ENCODE measurements at regions not wholly inside any gene's neighbourhood (a gene's known extent, or its start where the extent isn't known, plus 50 kb on each side); places are given as distances from the start of the nearest gene placed in this dataset.

DNA sequence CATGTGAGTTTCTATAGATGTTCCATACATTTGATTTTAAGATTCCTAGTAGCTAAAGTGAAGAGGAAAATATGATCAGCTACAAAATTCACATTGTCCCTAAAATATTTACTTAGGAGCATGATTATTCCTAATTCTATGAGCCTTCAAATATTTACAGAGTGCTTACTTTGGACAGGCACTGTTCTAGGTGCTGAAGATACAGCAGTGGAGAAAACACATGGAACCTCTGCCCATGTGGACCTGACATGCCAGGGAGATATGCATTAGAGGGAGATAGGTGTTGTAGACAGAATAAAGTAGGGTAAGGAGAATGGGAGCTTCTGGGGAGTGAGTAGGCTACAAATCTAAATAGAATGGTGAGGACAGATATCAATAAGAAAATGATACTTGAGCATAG lies 62.6 kb upstream of the TACR1 start:
- TF ChIP-seq FOXP2 (optimal IDR thresholded peaks at IDR 0.05; ENCODE audit: borderline replicate concordance, extremely low read depth, extremely low read length, insufficient read depth): no peak
- no peak for TF ChIP-seq TAF1 (IDR thresholded peaks at IDR 0.05; ENCODE audit: borderline replicate concordance, insufficient read depth, low read length)
- no peak for TF ChIP-seq SIN3A (IDR thresholded peaks at IDR 0.05; ENCODE audit: borderline replicate concordance, insufficient read depth, low read length)
- TF ChIP-seq POLR2AphosphoS5 (IDR thresholded peaks at IDR 0.05; ENCODE audit: low read depth, low read length): no peak
- TF ChIP-seq, protein P1, sequence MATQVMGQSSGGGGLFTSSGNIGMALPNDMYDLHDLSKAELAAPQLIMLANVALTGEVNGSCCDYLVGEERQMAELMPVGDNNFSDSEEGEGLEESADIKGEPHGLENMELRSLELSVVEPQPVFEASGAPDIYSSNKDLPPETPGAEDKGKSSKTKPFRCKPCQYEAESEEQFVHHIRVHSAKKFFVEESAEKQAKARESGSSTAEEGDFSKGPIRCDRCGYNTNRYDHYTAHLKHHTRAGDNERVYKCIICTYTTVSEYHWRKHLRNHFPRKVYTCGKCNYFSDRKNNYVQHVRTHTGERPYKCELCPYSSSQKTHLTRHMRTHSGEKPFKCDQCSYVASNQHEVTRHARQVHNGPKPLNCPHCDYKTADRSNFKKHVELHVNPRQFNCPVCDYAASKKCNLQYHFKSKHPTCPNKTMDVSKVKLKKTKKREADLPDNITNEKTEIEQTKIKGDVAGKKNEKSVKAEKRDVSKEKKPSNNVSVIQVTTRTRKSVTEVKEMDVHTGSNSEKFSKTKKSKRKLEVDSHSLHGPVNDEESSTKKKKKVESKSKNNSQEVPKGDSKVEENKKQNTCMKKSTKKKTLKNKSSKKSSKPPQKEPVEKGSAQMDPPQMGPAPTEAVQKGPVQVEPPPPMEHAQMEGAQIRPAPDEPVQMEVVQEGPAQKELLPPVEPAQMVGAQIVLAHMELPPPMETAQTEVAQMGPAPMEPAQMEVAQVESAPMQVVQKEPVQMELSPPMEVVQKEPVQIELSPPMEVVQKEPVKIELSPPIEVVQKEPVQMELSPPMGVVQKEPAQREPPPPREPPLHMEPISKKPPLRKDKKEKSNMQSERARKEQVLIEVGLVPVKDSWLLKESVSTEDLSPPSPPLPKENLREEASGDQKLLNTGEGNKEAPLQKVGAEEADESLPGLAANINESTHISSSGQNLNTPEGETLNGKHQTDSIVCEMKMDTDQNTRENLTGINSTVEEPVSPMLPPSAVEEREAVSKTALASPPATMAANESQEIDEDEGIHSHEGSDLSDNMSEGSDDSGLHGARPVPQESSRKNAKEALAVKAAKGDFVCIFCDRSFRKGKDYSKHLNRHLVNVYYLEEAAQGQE (IDR thresholded peaks at IDR 0.05; ENCODE audit: insufficient read depth in 1 of 2, low read depth in 2 of 2, low read length in 2 of 2): peak in 1 of 2 experiments; percentile 74; a peak in 2 of 4 replicates

DNA sequence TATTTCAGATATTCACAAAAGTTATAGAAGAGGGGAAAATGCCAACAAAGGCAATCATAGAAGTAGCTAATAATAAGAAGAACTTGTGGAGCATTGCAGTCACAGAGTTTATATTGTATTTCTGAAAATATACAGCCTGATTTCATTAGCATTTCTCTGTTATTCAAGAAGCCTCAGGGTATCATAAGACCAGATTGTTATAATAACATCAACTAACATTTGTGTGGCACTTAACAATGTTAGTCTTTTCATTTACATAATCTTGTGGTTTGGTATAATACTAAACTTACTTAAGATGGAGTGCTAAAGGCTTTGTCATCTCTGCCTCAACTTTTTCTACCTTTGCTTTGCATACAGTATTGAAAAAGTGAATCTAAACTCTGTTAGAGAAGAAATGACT lies 61.6 kb upstream of the TACR1 start:
- TF ChIP-seq SIN3A (IDR thresholded peaks at IDR 0.05; ENCODE audit: borderline replicate concordance, insufficient read depth, low read length) (no peak), POLR2AphosphoS5 (IDR thresholded peaks at IDR 0.05; ENCODE audit: low read depth, low read length) (no peak), TAF1 (IDR thresholded peaks at IDR 0.05; ENCODE audit: borderline replicate concordance, insufficient read depth, low read length) (no peak), FOXP2 (optimal IDR thresholded peaks at IDR 0.05; ENCODE audit: borderline replicate concordance, extremely low read depth, extremely low read length, insufficient read depth) (no peak)
- TF ChIP-seq, protein P1 (IDR thresholded peaks at IDR 0.05; ENCODE audit: insufficient read depth in 1 of 2, low read depth in 2 of 2, low read length in 2 of 2): no peak

DNA sequence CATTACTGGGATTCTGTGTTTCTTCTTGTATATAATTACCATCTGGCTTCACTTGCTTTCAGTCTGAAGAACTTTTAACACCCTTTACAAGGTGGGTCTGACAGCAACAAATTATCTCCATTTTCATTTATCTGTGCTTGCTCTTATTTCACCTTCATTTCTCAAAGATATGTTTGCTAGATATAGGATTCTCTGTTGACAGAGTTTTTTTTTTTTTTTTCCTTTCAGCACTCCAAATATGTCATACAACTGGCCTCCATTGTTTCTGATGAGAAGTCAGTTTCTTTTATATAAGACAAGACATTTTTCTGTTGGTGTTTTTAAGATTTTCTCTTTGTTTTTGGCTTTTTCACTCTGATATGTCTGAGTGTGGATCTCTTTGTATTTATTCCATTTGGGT lies 59.3 kb upstream of the TACR1 start:
- TF ChIP-seq SIN3A (IDR thresholded peaks at IDR 0.05; ENCODE audit: borderline replicate concordance, insufficient read depth, low read length) (no peak), FOXP2 (optimal IDR thresholded peaks at IDR 0.05; ENCODE audit: borderline replicate concordance, extremely low read depth, extremely low read length, insufficient read depth) (no peak), POLR2AphosphoS5 (IDR thresholded peaks at IDR 0.05; ENCODE audit: low read depth, low read length) (no peak), TAF1 (IDR thresholded peaks at IDR 0.05; ENCODE audit: borderline replicate concordance, insufficient read depth, low read length) (no peak)
- TF ChIP-seq, protein P1 (IDR thresholded peaks at IDR 0.05; ENCODE audit: insufficient read depth in 1 of 2, low read depth in 2 of 2, low read length in 2 of 2): no peak

DNA sequence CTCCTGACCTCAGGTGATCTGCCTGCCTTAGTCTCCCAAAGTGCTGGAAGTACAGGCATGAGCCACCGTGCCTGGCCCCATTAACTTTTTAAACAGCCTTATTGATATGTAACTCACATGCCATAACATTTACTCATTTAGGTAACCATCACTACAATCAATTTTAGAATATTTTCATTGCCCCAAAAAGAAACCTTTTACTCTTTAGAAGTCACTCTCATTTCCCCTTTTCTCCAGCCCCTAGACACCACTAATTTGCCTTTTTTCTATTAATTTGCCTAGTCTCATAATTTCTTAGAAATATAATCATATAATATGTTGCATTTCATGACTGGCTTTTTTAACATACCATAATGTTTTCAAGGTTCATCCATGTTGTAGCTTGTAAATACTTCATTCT lies 57.2 kb upstream of the TACR1 start:
- TF ChIP-seq FOXP2 (optimal IDR thresholded peaks at IDR 0.05; ENCODE audit: borderline replicate concordance, extremely low read depth, extremely low read length, insufficient read depth) (no peak), TAF1 (IDR thresholded peaks at IDR 0.05; ENCODE audit: borderline replicate concordance, insufficient read depth, low read length) (no peak), SIN3A (IDR thresholded peaks at IDR 0.05; ENCODE audit: borderline replicate concordance, insufficient read depth, low read length) (no peak), POLR2AphosphoS5 (IDR thresholded peaks at IDR 0.05; ENCODE audit: low read depth, low read length) (no peak)
- TF ChIP-seq, protein P1 (IDR thresholded peaks at IDR 0.05; ENCODE audit: insufficient read depth in 1 of 2, low read depth in 2 of 2, low read length in 2 of 2): no peak

DNA sequence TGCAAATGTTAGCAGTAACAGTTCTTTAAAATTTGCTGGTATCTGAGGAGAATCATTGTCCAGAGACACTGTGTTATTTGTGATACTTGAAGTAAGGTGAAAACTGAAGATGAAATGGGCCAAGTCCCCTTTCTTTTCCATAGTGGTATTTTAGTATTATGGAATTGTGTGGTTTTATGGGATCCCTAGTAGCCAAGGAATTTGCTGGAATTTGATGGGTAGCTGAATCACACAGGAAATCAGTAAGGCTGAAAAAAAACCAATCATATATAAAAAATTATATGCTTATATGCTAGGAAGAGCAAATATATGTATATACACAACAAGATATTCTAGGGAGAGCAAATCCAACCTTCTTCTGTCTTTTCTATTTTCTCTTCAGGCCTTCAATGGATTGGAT lies 54.2 kb upstream of the TACR1 start:
- TF ChIP-seq, protein P1 (IDR thresholded peaks at IDR 0.05; ENCODE audit: insufficient read depth in 1 of 2, low read depth in 2 of 2, low read length in 2 of 2): no peak
- TF ChIP-seq POLR2AphosphoS5 (IDR thresholded peaks at IDR 0.05; ENCODE audit: low read depth, low read length) (no peak), TAF1 (IDR thresholded peaks at IDR 0.05; ENCODE audit: borderline replicate concordance, insufficient read depth, low read length) (no peak), FOXP2 (optimal IDR thresholded peaks at IDR 0.05; ENCODE audit: borderline replicate concordance, extremely low read depth, extremely low read length, insufficient read depth) (no peak), SIN3A (IDR thresholded peaks at IDR 0.05; ENCODE audit: borderline replicate concordance, insufficient read depth, low read length) (no peak)

Data from PFSK-1 (cell line).